ENCODE measurements at regions not wholly inside any gene's neighbourhood (a gene's known extent, or its start where the extent isn't known, plus 50 kb on each side); places are given as distances from the start of the nearest gene placed in this dataset.
"Not testable (repeated sequence)": the region's sequence is repeated elsewhere in the genome, so short reads cannot be mapped to it uniquely, and the experiment has no call there.

DNA sequence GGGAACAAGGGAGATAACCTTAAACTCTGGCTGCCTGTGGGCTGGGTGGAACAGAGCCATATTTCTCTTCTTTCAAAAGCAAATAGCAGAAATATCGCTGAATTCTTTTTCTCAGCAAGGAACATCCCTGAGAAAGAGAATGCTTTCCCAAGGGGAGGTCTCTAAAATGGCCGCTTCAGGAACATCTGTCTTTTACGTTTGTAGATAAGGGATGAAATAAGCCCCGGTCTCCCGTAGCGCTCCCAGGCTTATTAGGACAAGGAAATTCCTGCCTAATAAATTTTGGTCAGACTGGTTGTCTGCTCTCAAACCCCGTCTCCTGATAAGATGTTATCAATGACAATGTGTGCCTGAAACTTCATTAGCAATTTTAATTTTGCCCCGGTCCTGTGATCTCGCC lies 340.6 kb upstream of the IGFBP3 start:
- TF ChIP-seq POLR2A (IDR thresholded peaks at IDR 0.05): not testable (repeated sequence)
- TF ChIP-seq, protein P1, sequence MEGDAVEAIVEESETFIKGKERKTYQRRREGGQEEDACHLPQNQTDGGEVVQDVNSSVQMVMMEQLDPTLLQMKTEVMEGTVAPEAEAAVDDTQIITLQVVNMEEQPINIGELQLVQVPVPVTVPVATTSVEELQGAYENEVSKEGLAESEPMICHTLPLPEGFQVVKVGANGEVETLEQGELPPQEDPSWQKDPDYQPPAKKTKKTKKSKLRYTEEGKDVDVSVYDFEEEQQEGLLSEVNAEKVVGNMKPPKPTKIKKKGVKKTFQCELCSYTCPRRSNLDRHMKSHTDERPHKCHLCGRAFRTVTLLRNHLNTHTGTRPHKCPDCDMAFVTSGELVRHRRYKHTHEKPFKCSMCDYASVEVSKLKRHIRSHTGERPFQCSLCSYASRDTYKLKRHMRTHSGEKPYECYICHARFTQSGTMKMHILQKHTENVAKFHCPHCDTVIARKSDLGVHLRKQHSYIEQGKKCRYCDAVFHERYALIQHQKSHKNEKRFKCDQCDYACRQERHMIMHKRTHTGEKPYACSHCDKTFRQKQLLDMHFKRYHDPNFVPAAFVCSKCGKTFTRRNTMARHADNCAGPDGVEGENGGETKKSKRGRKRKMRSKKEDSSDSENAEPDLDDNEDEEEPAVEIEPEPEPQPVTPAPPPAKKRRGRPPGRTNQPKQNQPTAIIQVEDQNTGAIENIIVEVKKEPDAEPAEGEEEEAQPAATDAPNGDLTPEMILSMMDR (IDR thresholded peaks at IDR 0.05): not testable (repeated sequence)

Measured in heart left ventricle (tissue), 13 donors.